WTC11 (cell line): ENCODE measurements at regions not wholly inside any gene's neighbourhood (a gene's known extent, or its start where the extent isn't known, plus 50 kb on each side); places are given as distances from the start of the nearest gene placed in this dataset.

Experiments
- ATF6 ChIP-seq: sonication (generic); formaldehyde crosslinking; IDR thresholded peaks from 2 replicates; pipeline ENCODE4 v1.8.1; 2023; ENCODE audit warnings: mild to moderate bottlenecking, missing genetic modification reagents
- CTCF ChIP-seq: fragments of 200-600 bp; IDR thresholded peaks from 2 replicates; pipeline ENCODE4 v1.8.0; 2022; ENCODE audit warnings: antibody characterized with exemption
- IRF1 ChIP-seq: sonication (generic); formaldehyde crosslinking; IDR thresholded peaks from 2 replicates; pipeline ENCODE4 v1.8.0; 2023; ENCODE audit warnings: missing genetic modification reagents
- STAT6 ChIP-seq: sonication (generic); formaldehyde crosslinking; conservative IDR thresholded peaks from 2 replicates; pipeline ENCODE4 v1.8.1; 2023; ENCODE audit warnings: mild to moderate bottlenecking, low read depth, missing genetic modification reagents, moderate library complexity
- USF1 ChIP-seq: sonication (generic); formaldehyde crosslinking; IDR thresholded peaks from 2 replicates; pipeline ENCODE4 v1.8.0; 2022; ENCODE audit warnings: mild to moderate bottlenecking, missing genetic modification reagents
- ZNF121 ChIP-seq: sonication (generic); formaldehyde crosslinking; IDR thresholded peaks from 2 replicates; pipeline ENCODE4 v1.8.0; 2023; ENCODE audit warnings: missing genetic modification reagents
- ZNF416 ChIP-seq: fragments of 250-450 bp; sonication (Bioruptor Pico); IDR thresholded peaks from 2 replicates; pipeline ENCODE4 v1.9.0; 2021; ENCODE audit warnings: mild to moderate bottlenecking, inconsistent platforms
- ZSCAN18 ChIP-seq: fragments of 250-450 bp; sonication (Bioruptor Pico); IDR thresholded peaks from 2 replicates; pipeline ENCODE4 v2.1.2; 2022; ENCODE audit warnings: mild to moderate bottlenecking, moderate library complexity

GRCh38 chr13:110092831-110093247 is 214.1 kb downstream of the COL4A1 start:
- TF ChIP-seq CTCF (no peak), ZSCAN18 (CRISPR knock-in tag) (no peak), IRF1 (CRISPR knock-in tag) (no peak), ATF6 (no peak), STAT6 (CRISPR knock-in tag) (no peak), ZNF416 (no peak), ZNF121 (no peak), USF1 (CRISPR knock-in tag) (no peak)
